HUES6 (cell line): ENCODE measurements at regions not wholly inside any gene's neighbourhood (a gene's known extent, or its start where the extent isn't known, plus 50 kb on each side); places are given as distances from the start of the nearest gene placed in this dataset.
"Not testable (repeated sequence)": the region's sequence is repeated elsewhere in the genome, so short reads cannot be mapped to it uniquely, and the experiment has no call there.

Experiments used
- H3K27ac ChIP-seq: 2 replicates; pipeline ENCODE4 v1.7.0; 2013; ENCODE audit warnings: low read depth, mild to moderate bottlenecking, low read length, inconsistent platforms
- H3K27me3 ChIP-seq: 2 replicates; pipeline ENCODE4 v1.6.1; 2013; ENCODE audit warnings: low read length; ENCODE audit not compliant: control insufficient read depth, insufficient read depth
- H3K36me3 ChIP-seq: 2 replicates; pipeline ENCODE4 v1.6.1; 2013; ENCODE audit warnings: low read length; ENCODE audit not compliant: control insufficient read depth, insufficient read depth
- H3K4me1 ChIP-seq: 2 replicates; pipeline ENCODE4 v1.6.1; 2013; ENCODE audit warnings: low read length; ENCODE audit not compliant: control insufficient read depth, insufficient read depth
- H3K4me3 ChIP-seq: 2 replicates; pipeline ENCODE4 v1.5.1; 2013; ENCODE audit warnings: low read depth, low read length
- H3K9ac ChIP-seq: one replicate; pipeline ENCODE4 v1.6.1; 2013; ENCODE audit warnings: mild to moderate bottlenecking, low read length
- H3K9me3 ChIP-seq: 2 replicates; pipeline ENCODE4 v1.6.1; 2013; ENCODE audit warnings: low read depth, low read length; ENCODE audit not compliant: control insufficient read depth, insufficient read depth

GRCh38 chr3:21927261-21927660 is 176.3 kb upstream of the ZNF385D start:
- H3K27me3 ChIP-seq = no peaks in the 10 kb centered on the region
- no peaks in the 10 kb centered on the region for H3K36me3 ChIP-seq
- H3K4me1 ChIP-seq = no peaks in the 10 kb centered on the region

GRCh38 chr3:21934591-21934990 is 183.6 kb upstream of the ZNF385D start:
- Histone ChIP-seq H3K27ac (no peak overlapping the region), H3K4me3 (no peak overlapping the region), H3K9ac (no peak overlapping the region), H3K4me1 (no peaks in the 10 kb centered on the region), H3K36me3 (no peaks in the 10 kb centered on the region), H3K27me3 (no peaks in the 10 kb centered on the region), H3K9me3 (no peaks in the 10 kb centered on the region)

More at GRCh38 chr3:21927261-21927660, 176.3 kb upstream of the ZNF385D start:
- Histone ChIP-seq H3K9ac (no peak overlapping the region), H3K27ac (no peak overlapping the region), H3K4me3 (no peak overlapping the region), H3K9me3 (no peaks in the 10 kb centered on the region)

GRCh38 chr3:21936207-21936606 is 185.2 kb upstream of the ZNF385D start:
- H3K9ac ChIP-seq = no peak overlapping the region

GRCh38 chr3:21938267-21938681 is 187.3 kb upstream of the ZNF385D start:
- H3K36me3 ChIP-seq = no peaks in the 10 kb centered on the region
- no peak overlapping the region for H3K27ac ChIP-seq
- no peaks in the 10 kb centered on the region for H3K9me3 ChIP-seq
- H3K9ac ChIP-seq = no peak overlapping the region
- H3K4me1 ChIP-seq = no peaks in the 10 kb centered on the region
- H3K27me3 ChIP-seq = no peaks in the 10 kb centered on the region
- H3K4me3 ChIP-seq = no peak overlapping the region

More at GRCh38 chr3:21936207-21936606, 185.2 kb upstream of the ZNF385D start:
- Histone ChIP-seq H3K4me3 (no peak overlapping the region), H3K27ac (no peak overlapping the region), H3K27me3 (no peaks in the 10 kb centered on the region), H3K36me3 (no peaks in the 10 kb centered on the region), H3K4me1 (no peaks in the 10 kb centered on the region), H3K9me3 (no peaks in the 10 kb centered on the region)

GRCh38 chr3:21942328-21942727 is 191.3 kb upstream of the ZNF385D start:
- H3K9me3 ChIP-seq = no peaks in the 10 kb centered on the region
- no peak overlapping the region for H3K27ac ChIP-seq
- H3K4me3 ChIP-seq = no peak overlapping the region
- H3K4me1 ChIP-seq = no peaks in the 10 kb centered on the region
- H3K36me3 ChIP-seq = no peaks in the 10 kb centered on the region
- H3K9ac ChIP-seq = no peak overlapping the region
- no peaks in the 10 kb centered on the region for H3K27me3 ChIP-seq

- no peaks in the 10 kb centered on the region for H3K27me3 ChIP-seq
- no peak overlapping the region for H3K27ac ChIP-seq
- no peaks in the 10 kb centered on the region for H3K4me1 ChIP-seq
- H3K4me3 ChIP-seq = no peak overlapping the region
- H3K9me3 ChIP-seq = no peaks in the 10 kb centered on the region
- H3K36me3 ChIP-seq = no peaks in the 10 kb centered on the region
- no peak overlapping the region for H3K9ac ChIP-seq
These were observed 193.2 kb upstream of the ZNF385D start for GRCh38 chr3:21944251-21944650.

GRCh38 chr3:21952856-21953255 is 201.8 kb upstream of the ZNF385D start:
- Histone ChIP-seq H3K4me3 (no peak overlapping the region), H3K9me3 (no peaks in the 10 kb centered on the region), H3K27me3 (no peaks in the 10 kb centered on the region), H3K4me1 (no peaks in the 10 kb centered on the region), H3K36me3 (no peaks in the 10 kb centered on the region), H3K27ac (no peak overlapping the region), H3K9ac (no peak overlapping the region)

- Histone ChIP-seq H3K4me3 (no peak overlapping the region), H3K9me3 (no peaks in the 10 kb centered on the region), H3K4me1 (no peaks in the 10 kb centered on the region), H3K27me3 (no peaks in the 10 kb centered on the region), H3K9ac (no peak overlapping the region), H3K27ac (no peak overlapping the region), H3K36me3 (no peaks in the 10 kb centered on the region)
These were observed 203.7 kb upstream of the ZNF385D start for GRCh38 chr3:21954709-21955108.

- Histone ChIP-seq H3K4me3 (no peak overlapping the region), H3K36me3 (no peaks in the 10 kb centered on the region), H3K4me1 (no peaks in the 10 kb centered on the region), H3K27me3 (no peaks in the 10 kb centered on the region), H3K27ac (no peak overlapping the region), H3K9ac (no peak overlapping the region), H3K9me3 (no peaks in the 10 kb centered on the region)
These were observed 204.4 kb upstream of the ZNF385D start for GRCh38 chr3:21955406-21955805.

- H3K27me3 ChIP-seq = no peaks in the 10 kb centered on the region
- no peaks in the 10 kb centered on the region for H3K4me1 ChIP-seq
- no peak overlapping the region for H3K4me3 ChIP-seq
- no peaks in the 10 kb centered on the region for H3K36me3 ChIP-seq
- H3K9me3 ChIP-seq = no peaks in the 10 kb centered on the region
- H3K27ac ChIP-seq = no peak overlapping the region
- H3K9ac ChIP-seq = no peak overlapping the region
These were observed 209.0 kb upstream of the ZNF385D start for GRCh38 chr3:21960033-21960432.

GRCh38 chr3:21962456-21962855 is 211.4 kb upstream of the ZNF385D start:
- no peaks in the 10 kb centered on the region for H3K36me3 ChIP-seq
- no peaks in the 10 kb centered on the region for H3K27me3 ChIP-seq
- H3K9me3 ChIP-seq = no peaks in the 10 kb centered on the region
- no peaks in the 10 kb centered on the region for H3K4me1 ChIP-seq
- H3K9ac ChIP-seq = no peak overlapping the region
- no peak overlapping the region for H3K27ac ChIP-seq
- H3K4me3 ChIP-seq = no peak overlapping the region

GRCh38 chr3:21966457-21966856 is 215.4 kb upstream of the ZNF385D start:
- not testable (repeated sequence) for H3K9me3 ChIP-seq, H3K4me1 ChIP-seq, H3K9ac ChIP-seq, H3K27me3 ChIP-seq, H3K36me3 ChIP-seq, H3K4me3 ChIP-seq, H3K27ac ChIP-seq
